ENCODE measurements at regions not wholly inside any gene's neighbourhood (a gene's known extent, or its start where the extent isn't known, plus 50 kb on each side); places are given as distances from the start of the nearest gene placed in this dataset.

DNA sequence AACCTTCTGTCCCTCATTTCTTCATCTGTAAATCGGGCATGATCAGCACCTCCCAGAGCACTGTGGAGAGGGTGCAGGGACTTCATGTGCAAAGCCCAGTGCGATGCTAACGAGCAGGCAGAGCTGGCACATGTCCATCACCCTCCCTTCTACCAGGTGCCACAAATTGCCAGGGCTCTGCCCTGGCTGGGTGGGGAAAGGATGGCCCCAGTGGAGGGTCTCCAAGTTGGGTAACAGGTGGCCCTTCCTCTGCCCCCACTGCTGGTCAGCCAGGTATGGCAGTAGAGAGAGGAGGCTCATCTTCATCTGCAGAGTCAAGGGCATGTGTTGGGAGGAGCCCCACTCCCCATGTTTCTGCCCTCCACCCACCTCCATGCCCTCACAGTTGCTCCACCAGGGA lies 61.5 kb upstream of the CDH5 start:
- intact Hi-C loops (cut with DNase I, micrococcal nuclease) = no loop called here
- H3K4me1 ChIP-seq (ENCODE audit: low read depth) = no peaks in the 10 kb centered on the region
- H3K4me3 ChIP-seq = no peak overlapping the region
- TF ChIP-seq, protein P1, sequence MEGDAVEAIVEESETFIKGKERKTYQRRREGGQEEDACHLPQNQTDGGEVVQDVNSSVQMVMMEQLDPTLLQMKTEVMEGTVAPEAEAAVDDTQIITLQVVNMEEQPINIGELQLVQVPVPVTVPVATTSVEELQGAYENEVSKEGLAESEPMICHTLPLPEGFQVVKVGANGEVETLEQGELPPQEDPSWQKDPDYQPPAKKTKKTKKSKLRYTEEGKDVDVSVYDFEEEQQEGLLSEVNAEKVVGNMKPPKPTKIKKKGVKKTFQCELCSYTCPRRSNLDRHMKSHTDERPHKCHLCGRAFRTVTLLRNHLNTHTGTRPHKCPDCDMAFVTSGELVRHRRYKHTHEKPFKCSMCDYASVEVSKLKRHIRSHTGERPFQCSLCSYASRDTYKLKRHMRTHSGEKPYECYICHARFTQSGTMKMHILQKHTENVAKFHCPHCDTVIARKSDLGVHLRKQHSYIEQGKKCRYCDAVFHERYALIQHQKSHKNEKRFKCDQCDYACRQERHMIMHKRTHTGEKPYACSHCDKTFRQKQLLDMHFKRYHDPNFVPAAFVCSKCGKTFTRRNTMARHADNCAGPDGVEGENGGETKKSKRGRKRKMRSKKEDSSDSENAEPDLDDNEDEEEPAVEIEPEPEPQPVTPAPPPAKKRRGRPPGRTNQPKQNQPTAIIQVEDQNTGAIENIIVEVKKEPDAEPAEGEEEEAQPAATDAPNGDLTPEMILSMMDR (IDR thresholded peaks at IDR 0.05) = no peak
- ATAC-seq (no peak), DNase-seq (no peak)
- no peaks in the 10 kb centered on the region for H3K9me3 ChIP-seq
- no peaks in the 10 kb centered on the region for H3K36me3 ChIP-seq (ENCODE audit: low read depth)

DNA sequence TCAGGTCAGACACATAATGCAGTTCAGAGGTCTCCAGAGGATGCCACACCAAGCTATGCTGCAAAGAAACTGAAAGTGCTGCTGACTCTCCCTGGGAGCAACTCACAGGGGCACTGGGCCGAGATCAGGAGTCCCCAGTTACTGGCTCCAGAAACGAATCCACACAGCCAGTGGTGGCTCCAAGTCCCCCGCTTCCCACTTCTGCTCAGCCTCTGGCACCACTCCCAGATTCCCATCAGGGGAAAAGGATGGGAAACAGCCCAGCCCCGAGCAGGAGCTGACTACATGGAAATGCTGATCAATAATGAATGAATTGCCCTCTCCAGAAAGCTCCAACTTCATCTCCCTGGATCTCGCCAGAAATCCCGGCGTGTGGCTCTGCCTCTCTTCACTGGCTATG lies 62.3 kb upstream of the CDH5 start:
- Histone ChIP-seq H3K36me3 (ENCODE audit: low read depth) (no peaks in the 10 kb centered on the region), H3K4me1 (ENCODE audit: low read depth) (no peaks in the 10 kb centered on the region), H3K4me3 (no peak overlapping the region), H3K9me3 (no peaks in the 10 kb centered on the region)
- DNase-seq = no peak
- no peak for ATAC-seq
- intact Hi-C loops (cut with DNase I, micrococcal nuclease) = no loop called here
- TF ChIP-seq, protein P1 (IDR thresholded peaks at IDR 0.05) = no peak

DNA sequence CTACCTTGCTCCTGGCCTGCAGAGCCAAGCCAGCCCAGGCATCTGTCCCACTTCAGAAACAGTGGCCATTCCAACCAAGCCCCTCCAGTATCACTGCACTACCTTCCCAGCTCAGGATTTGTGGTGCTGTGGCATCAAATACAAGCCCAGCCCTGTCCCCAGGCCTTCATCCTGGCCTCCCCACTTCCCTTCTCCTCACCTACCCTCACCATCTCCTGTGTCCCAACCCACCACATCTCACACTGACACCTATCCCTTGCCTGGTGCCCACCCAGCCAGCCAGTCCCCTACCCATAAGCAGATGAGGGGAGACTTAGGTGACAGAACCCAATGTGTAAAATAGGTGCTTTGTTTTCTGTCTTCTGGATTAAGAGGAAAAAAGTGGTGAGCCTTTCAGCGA lies 66.0 kb upstream of the CDH5 start:
- Histone ChIP-seq H3K4me1 (ENCODE audit: low read depth) (no peaks in the 10 kb centered on the region), H3K4me3 (no peak overlapping the region), H3K9me3 (no peaks in the 10 kb centered on the region), H3K36me3 (ENCODE audit: low read depth) (no peaks in the 10 kb centered on the region)
- no peak for ATAC-seq
- no peak for DNase-seq
- TF ChIP-seq, protein P1 (IDR thresholded peaks at IDR 0.05) = no peak
- intact Hi-C loops (cut with DNase I, micrococcal nuclease) = no loop called here

DNA sequence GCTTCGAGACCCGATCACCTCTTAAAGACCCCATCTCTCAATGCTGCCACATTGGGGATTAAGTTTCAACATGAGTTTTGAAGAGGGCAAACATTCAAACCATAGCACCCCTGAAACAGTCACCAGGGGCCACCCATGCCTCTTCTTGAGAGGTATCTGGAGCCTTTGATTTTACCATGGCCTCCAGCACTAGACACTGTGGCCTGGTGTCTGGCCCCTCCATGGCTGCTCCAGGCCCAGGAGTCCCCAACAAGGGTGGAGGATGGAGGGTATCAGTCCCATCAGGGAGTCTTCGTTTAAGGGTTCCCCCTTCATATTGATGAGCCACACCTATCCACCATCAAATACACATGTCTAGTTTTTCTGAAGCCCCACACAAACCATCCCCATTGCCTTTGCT lies 66.5 kb upstream of the CDH5 start:
- ATAC-seq = no peak
- TF ChIP-seq, protein P1 (IDR thresholded peaks at IDR 0.05) = no peak

DNA sequence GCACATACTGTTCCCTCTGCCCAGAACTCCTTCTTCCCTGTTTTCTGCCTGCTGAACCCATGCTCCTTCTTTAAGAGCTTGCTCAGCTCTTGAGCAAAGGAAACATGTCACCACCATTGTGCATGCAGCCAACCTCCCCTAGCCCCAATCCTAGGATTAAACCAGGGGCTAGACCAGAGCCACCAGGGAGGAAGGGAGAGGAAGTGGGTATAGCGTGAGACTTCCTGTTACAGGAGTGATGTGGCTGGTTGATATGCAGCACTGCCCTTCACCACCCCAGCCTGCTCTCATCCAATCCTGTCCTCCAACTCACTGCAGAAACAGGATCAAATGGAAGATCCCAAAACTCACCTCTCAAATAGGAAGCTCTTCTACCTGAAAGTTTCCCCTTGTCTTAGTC lies 67.1 kb upstream of the CDH5 start:
- ATAC-seq (no peak), DNase-seq (no peak)
- Histone ChIP-seq H3K4me1 (ENCODE audit: low read depth) (no peaks in the 10 kb centered on the region), H3K4me3 (no peak overlapping the region), H3K36me3 (ENCODE audit: low read depth) (no peaks in the 10 kb centered on the region), H3K9me3 (no peaks in the 10 kb centered on the region)
- TF ChIP-seq, protein P1 (IDR thresholded peaks at IDR 0.05) = no peak
- intact Hi-C loops (cut with DNase I, micrococcal nuclease) = no loop called here

More for the DNA sequence above, 66.5 kb upstream of the CDH5 start:
- no peak overlapping the region for H3K4me3 ChIP-seq
- no peaks in the 10 kb centered on the region for H3K36me3 ChIP-seq (ENCODE audit: low read depth)
- intact Hi-C loops (cut with DNase I, micrococcal nuclease) = no loop called here
- no peaks in the 10 kb centered on the region for H3K4me1 ChIP-seq (ENCODE audit: low read depth)
- H3K9me3 ChIP-seq = no peaks in the 10 kb centered on the region
- DNase-seq = no peak

DNA sequence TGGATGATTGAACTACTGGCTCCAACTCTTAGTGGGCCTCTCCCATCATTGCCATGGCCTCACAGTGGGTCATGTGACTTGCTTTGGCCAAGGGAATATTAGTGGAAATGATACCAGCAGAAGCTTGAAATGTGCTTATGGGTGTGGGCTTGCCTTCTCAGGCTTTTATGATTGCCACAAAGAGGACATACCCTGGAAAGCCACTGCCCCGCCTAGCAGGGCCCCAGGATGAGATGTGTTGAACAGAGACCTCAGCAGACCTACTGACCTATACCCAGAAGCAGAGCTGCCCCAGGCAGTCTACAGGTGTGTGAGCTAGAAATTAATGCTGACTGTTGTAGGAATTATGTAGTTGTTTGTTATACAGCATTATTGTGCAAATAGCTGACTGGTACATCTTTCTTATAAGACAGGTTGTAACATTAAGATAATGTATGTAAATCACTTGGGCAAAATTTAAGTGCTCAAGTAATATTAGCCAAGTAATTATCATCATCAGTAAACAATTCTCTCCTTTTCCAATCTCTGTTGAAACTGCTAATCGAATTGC lies 67.8 kb upstream of the CDH5 start:
- no peak overlapping the region for H3K4me3 ChIP-seq
- TF ChIP-seq, protein P1 (IDR thresholded peaks at IDR 0.05) = no peak
- no peak for ATAC-seq
- DNase-seq = no peak
- intact Hi-C loops (cut with DNase I, micrococcal nuclease) = no loop called here
- no peaks in the 10 kb centered on the region for H3K36me3 ChIP-seq (ENCODE audit: low read depth)
- no peaks in the 10 kb centered on the region for H3K4me1 ChIP-seq (ENCODE audit: low read depth)
- H3K9me3 ChIP-seq = no peaks in the 10 kb centered on the region
